ENCODE measurements at regions not wholly inside any gene's neighbourhood (a gene's known extent, or its start where the extent isn't known, plus 50 kb on each side); places are given as distances from the start of the nearest gene placed in this dataset.

GRCh38 chr3:474828-475227 is 278.3 kb downstream of the CHL1 start:
- no peak for TF ChIP-seq POLR2AphosphoS5 (IDR thresholded peaks at IDR 0.05)
- TF ChIP-seq CTCF (IDR thresholded peaks at IDR 0.05) = no peak
- no peak for TF ChIP-seq POLR2A (IDR thresholded peaks at IDR 0.05)
